ENCODE measurements at regions not wholly inside any gene's neighbourhood (a gene's known extent, or its start where the extent isn't known, plus 50 kb on each side); places are given as distances from the start of the nearest gene placed in this dataset.

GRCh38 chr5:117089001-117089400 lies 514.4 kb upstream of the SEMA6A start:
- TF ChIP-seq EZH2phosphoT487 (IDR thresholded peaks at IDR 0.05; ENCODE audit: low read length) (no peak), CTCF (IDR thresholded peaks at IDR 0.05; ENCODE audit: low read length) (no peak), EZH2 (optimal IDR thresholded peaks at IDR 0.05; ENCODE audit: low read depth, low read length) (no peak)
- no peaks in the 10 kb centered on the region for H3K36me3 ChIP-seq (replicated peaks; ENCODE audit: insufficient read depth, low read length)

GRCh38 chr5:117088176-117088575 lies 513.6 kb upstream of the SEMA6A start:
- Histone ChIP-seq H3K9me2 (replicated peaks; ENCODE audit: insufficient read depth, low read length) (no peaks in the 10 kb centered on the region), H3K4me2 (ENCODE audit: low read depth, low read length) (no peak overlapping the region), H3K9ac (ENCODE audit: low read length) (no peak overlapping the region), H4K20me1 (ENCODE audit: insufficient read depth, low read length) (no peaks in the 10 kb centered on the region), H2AFZ (ENCODE audit: low read length) (no peak overlapping the region), H3K27ac (ENCODE audit: low read length) (no peak overlapping the region), H3K4me1 (ENCODE audit: low read length) (no peaks in the 10 kb centered on the region), H3K9me3 (replicated peaks; ENCODE audit: insufficient read depth, low read length) (no peaks in the 10 kb centered on the region), H3F3A (ENCODE audit: insufficient read depth, low read length) (no peaks in the 10 kb centered on the region), H3K4me3 (ENCODE audit: low read length) (no peak overlapping the region), H3K27me3 (replicated peaks; ENCODE audit: insufficient read depth, low read length) (no peaks in the 10 kb centered on the region), H3K36me3 (replicated peaks; ENCODE audit: insufficient read depth, low read length) (no peaks in the 10 kb centered on the region), H3K79me2 (ENCODE audit: low read length) (no peaks in the 10 kb centered on the region)
- TF ChIP-seq EZH2 (optimal IDR thresholded peaks at IDR 0.05; ENCODE audit: low read depth, low read length) (no peak), CTCF (IDR thresholded peaks at IDR 0.05; ENCODE audit: low read length) (no peak), EZH2phosphoT487 (IDR thresholded peaks at IDR 0.05; ENCODE audit: low read length) (no peak)
- no peak for DNase-seq

More at GRCh38 chr5:117089001-117089400, 514.4 kb upstream of the SEMA6A start:
- no peak for DNase-seq
- H4K20me1 ChIP-seq (ENCODE audit: insufficient read depth, low read length) = no peaks in the 10 kb centered on the region
- no peak overlapping the region for H3K27ac ChIP-seq (ENCODE audit: low read length)
- H2AFZ ChIP-seq (ENCODE audit: low read length) = no peak overlapping the region
- no peak overlapping the region for H3K4me3 ChIP-seq (ENCODE audit: low read length)
- H3K9me3 ChIP-seq (replicated peaks; ENCODE audit: insufficient read depth, low read length) = no peaks in the 10 kb centered on the region
- H3K9me2 ChIP-seq (replicated peaks; ENCODE audit: insufficient read depth, low read length) = no peaks in the 10 kb centered on the region
- no peaks in the 10 kb centered on the region for H3K27me3 ChIP-seq (replicated peaks; ENCODE audit: insufficient read depth, low read length)
- no peak overlapping the region for H3K4me2 ChIP-seq (ENCODE audit: low read depth, low read length)
- no peak overlapping the region for H3K9ac ChIP-seq (ENCODE audit: low read length)
- no peaks in the 10 kb centered on the region for H3K79me2 ChIP-seq (ENCODE audit: low read length)
- no peaks in the 10 kb centered on the region for H3K4me1 ChIP-seq (ENCODE audit: low read length)
- H3F3A ChIP-seq (ENCODE audit: insufficient read depth, low read length) = no peaks in the 10 kb centered on the region

GRCh38 chr5:117084067-117084466 lies 509.4 kb upstream of the SEMA6A start:
- no peaks in the 10 kb centered on the region for H3K27me3 ChIP-seq (replicated peaks; ENCODE audit: insufficient read depth, low read length)
- H3K27ac ChIP-seq (ENCODE audit: low read length) = no peak overlapping the region
- TF ChIP-seq EZH2 (optimal IDR thresholded peaks at IDR 0.05; ENCODE audit: low read depth, low read length) = no peak
- TF ChIP-seq CTCF (IDR thresholded peaks at IDR 0.05; ENCODE audit: low read length) = no peak
- TF ChIP-seq EZH2phosphoT487 (IDR thresholded peaks at IDR 0.05; ENCODE audit: low read length) = no peak
- H3K79me2 ChIP-seq (ENCODE audit: low read length) = no peaks in the 10 kb centered on the region
- H3K4me3 ChIP-seq (ENCODE audit: low read length) = no peak overlapping the region
- H3K9ac ChIP-seq (ENCODE audit: low read length) = no peak overlapping the region
- no peaks in the 10 kb centered on the region for H3F3A ChIP-seq (ENCODE audit: insufficient read depth, low read length)
- H3K9me3 ChIP-seq (replicated peaks; ENCODE audit: insufficient read depth, low read length) = no peaks in the 10 kb centered on the region
- H4K20me1 ChIP-seq (ENCODE audit: insufficient read depth, low read length) = no peaks in the 10 kb centered on the region
- H3K9me2 ChIP-seq (replicated peaks; ENCODE audit: insufficient read depth, low read length) = no peaks in the 10 kb centered on the region
- no peak overlapping the region for H3K4me2 ChIP-seq (ENCODE audit: low read depth, low read length)
- no peaks in the 10 kb centered on the region for H3K36me3 ChIP-seq (replicated peaks; ENCODE audit: insufficient read depth, low read length)
- DNase-seq = no peak
- no peak overlapping the region for H2AFZ ChIP-seq (ENCODE audit: low read length)
- no peaks in the 10 kb centered on the region for H3K4me1 ChIP-seq (ENCODE audit: low read length)
